ENCODE measurements at regions not wholly inside any gene's neighbourhood (a gene's known extent, or its start where the extent isn't known, plus 50 kb on each side); places are given as distances from the start of the nearest gene placed in this dataset.
A peak's percentile ranks its signal among the peaks of the same experiment; 100 is the strongest.

GRCh38 chr13:53631511-53631910, 602.9 kb downstream of the OLFM4 start:
- FAIRE-seq = peak; percentile 52
- CTCF ChIA-PET (ENCODE audit: partially characterized antibody) = interaction anchor here (1.2 to 1.6 kb wide), 2 partner anchors 11 to 99 kb away, joined by 3 to 4 read pairs; no protein-coding TSS in a partner anchor
- peak overlapping the region; percentile 96; the same call in 1 of the 2 replicates for H2AFZ ChIP-seq (ENCODE audit: low read length)

More at GRCh38 chr13:53631511-53631910, 602.9 kb downstream of the OLFM4 start:
- H4K20me1 ChIP-seq (replicated peaks in 1 of 2; ENCODE audit: control insufficient read depth in 1 of 2, insufficient read depth in 2 of 2, low read length in 2 of 2) = no peaks in the 10 kb centered on the region
- H2BK20ac ChIP-seq (ENCODE audit: low read length) = no peak overlapping the region
- no peaks in the 10 kb centered on the region for H3K27me3 ChIP-seq (replicated peaks in 1 of 4; ENCODE audit: control insufficient read depth in 3 of 4, extremely low read depth in 1 of 4, insufficient read depth in 3 of 4, low read length in 3 of 4)
- H3K14ac ChIP-seq (ENCODE audit: insufficient read length) = no peak overlapping the region
- H2BK12ac ChIP-seq (ENCODE audit: low read depth, low read length) = no peak overlapping the region
- POLR2A ChIA-PET (ENCODE audit: partially characterized antibody) = no interaction called here
- no peak overlapping the region for H3K18ac ChIP-seq (ENCODE audit: extremely low read depth, low read length)
- no peak overlapping the region for H3K23ac ChIP-seq (ENCODE audit: insufficient read length)
- H2BK5ac ChIP-seq (ENCODE audit: low read depth, low read length) = no peak overlapping the region
- H3K56ac ChIP-seq (replicated peaks; ENCODE audit: insufficient read length, low read depth, low read length) = no peak overlapping the region
- no peak overlapping the region for H4K91ac ChIP-seq (replicated peaks; ENCODE audit: insufficient read length, low read length)
- H4K8ac ChIP-seq (ENCODE audit: extremely low read depth, insufficient read depth, low read length) = no peak overlapping the region
- DNase-seq (ENCODE audit: low read depth in 1 of 2, low spot score in 2 of 2) = no peak
- no peak overlapping the region for H3K27ac ChIP-seq (ENCODE audit: low read depth, low read length)
- H3K4ac ChIP-seq (replicated peaks; ENCODE audit: insufficient read length, low read depth, low read length) = no peak overlapping the region
- no peaks in the 10 kb centered on the region for H3K9me3 ChIP-seq (ENCODE audit: insufficient read depth in 2 of 2, low read depth in 1 of 2, low read length in 1 of 2)
- H3K23me2 ChIP-seq (ENCODE audit: low read depth, low read length) = no peaks in the 10 kb centered on the region
- H3K79me1 ChIP-seq (ENCODE audit: low read depth, low read length) = no peaks in the 10 kb centered on the region
- H3K4me3 ChIP-seq (ENCODE audit: extremely low read depth in 1 of 4, insufficient read depth in 2 of 4, low read depth in 3 of 4, low read length in 4 of 4) = no peak overlapping the region
- H3K4me2 ChIP-seq (ENCODE audit: insufficient read depth in 1 of 2, low read depth in 2 of 2, low read length in 2 of 2) = no peak overlapping the region
- TF ChIP-seq E2F6 (IDR thresholded peaks at IDR 0.05) = no peak
- no peak for TF ChIP-seq TEAD4 (IDR thresholded peaks at IDR 0.05; ENCODE audit: low read depth, low read length)
- no peak for TF ChIP-seq JUN (IDR thresholded peaks at IDR 0.05; ENCODE audit: low read depth, low read length)
- TF ChIP-seq NANOG (IDR thresholded peaks at IDR 0.05; ENCODE audit: insufficient read depth, low read depth, low read length, poor library complexity, severe bottlenecking) = no peak
- WGBS, 2 experiments (ENCODE audit: extremely low coverage in 1 of 2, insufficient coverage in 1 of 2, insufficient read length in 1 of 2, insufficient replicate concordance in 2 of 2, low coverage in 1 of 2, low lambda C conversion rate in 2 of 2, missing lambda C conversion rate in 1 of 2) = 78% methylated on average over 2 of the region's 2 CpGs; no CpG with 5 or more reads in 1 of the 2 experiments
- H2AK5ac ChIP-seq (ENCODE audit: low read depth, low read length) = no peak overlapping the region
- H3K79me2 ChIP-seq (ENCODE audit: control insufficient read depth in 1 of 2, insufficient read depth in 2 of 2, low read length in 2 of 2) = no peaks in the 10 kb centered on the region
- H2BK120ac ChIP-seq (replicated peaks; ENCODE audit: low read depth, low read length) = no peak overlapping the region
- H3K9ac ChIP-seq (replicated peaks in 1 of 4; ENCODE audit: extremely low read depth in 1 of 4, low read depth in 3 of 4, low read length in 3 of 4) = no peak overlapping the region
- H3K4me1 ChIP-seq (replicated peaks in 1 of 4; ENCODE audit: control insufficient read depth in 3 of 4, insufficient read depth in 4 of 4, low read length in 3 of 4) = no peaks in the 10 kb centered on the region
- H2BK15ac ChIP-seq (ENCODE audit: low read length) = no peak overlapping the region
- H3K36me3 ChIP-seq (ENCODE audit: control insufficient read depth in 2 of 4, insufficient read depth in 4 of 4, low read length in 3 of 4) = no peaks in the 10 kb centered on the region
- H4K5ac ChIP-seq (ENCODE audit: insufficient read length, low read depth, low read length) = no peak overlapping the region
